ENCODE measurements at regions not wholly inside any gene's neighbourhood (a gene's known extent, or its start where the extent isn't known, plus 50 kb on each side); places are given as distances from the start of the nearest gene placed in this dataset.

DNA sequence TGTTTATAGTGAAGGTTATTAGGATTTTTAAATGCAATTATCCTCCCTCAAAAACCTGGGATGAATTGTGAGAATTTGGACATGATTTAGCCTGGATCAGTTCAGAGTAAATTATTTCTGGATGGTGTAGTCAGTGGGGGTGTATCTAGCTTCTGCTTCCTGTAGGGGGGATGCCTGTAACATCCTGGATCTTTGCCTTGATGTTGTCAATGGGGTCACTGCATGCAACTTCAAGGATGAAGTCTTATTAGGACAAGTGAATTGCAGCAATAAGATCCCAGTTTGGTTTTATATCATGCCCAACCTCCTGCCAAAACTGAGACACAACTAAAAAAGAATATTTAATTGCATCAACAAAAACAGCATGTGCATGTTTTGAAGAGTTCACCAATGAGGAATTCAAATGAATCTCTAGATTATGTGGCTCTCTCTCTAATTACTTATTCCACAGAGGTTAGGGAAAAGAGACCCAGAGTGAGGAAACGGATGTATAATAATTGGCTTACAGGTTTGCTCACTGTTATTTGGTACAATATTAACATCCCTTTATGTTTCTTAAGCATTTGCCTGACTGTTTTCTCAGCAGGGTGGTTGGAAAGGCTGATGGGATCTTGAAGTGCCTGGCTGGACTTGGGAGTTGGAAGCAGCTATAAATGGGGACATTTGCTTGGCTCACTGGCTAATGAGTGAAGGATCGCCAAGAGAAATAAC lies 159.8 kb downstream of the HS3ST3B1 start:
- Histone ChIP-seq H3K27me3 (no peaks in the 10 kb centered on the region), H3K9me3 (no peaks in the 10 kb centered on the region), H3K4me1 (no peaks in the 10 kb centered on the region), H3K4me3 (no peak overlapping the region), H3K36me3 (no peaks in the 10 kb centered on the region), H3K27ac (no peak overlapping the region)
- intact Hi-C loops (cut with DNase I; ENCODE audit: low total_unique reads) (no loop called here), in situ Hi-C loops (cut with MboI; ENCODE audit: low sequenced_read_pairs in 4 of 4) (no loop called here)
- ATAC-seq (no peak), DNase-seq (no peak)
- TF ChIP-seq CTCF (IDR thresholded peaks at IDR 0.05 in 4 of 5, conservative IDR thresholded peaks at IDR 0.05 in 1 of 5) = no peak
- TF ChIP-seq POLR2A (IDR thresholded peaks at IDR 0.05) = no peak

GRCh38 chr17:14459955-14460354 lies 159.1 kb downstream of the HS3ST3B1 start:
- H3K4me1 ChIP-seq = no peaks in the 10 kb centered on the region
- no peak for DNase-seq
- in situ Hi-C loops (cut with MboI; ENCODE audit: low sequenced_read_pairs in 4 of 4) = no loop called here
- H3K9me3 ChIP-seq = no peaks in the 10 kb centered on the region
- H3K27ac ChIP-seq = no peak overlapping the region
- TF ChIP-seq CTCF (IDR thresholded peaks at IDR 0.05 in 4 of 5, conservative IDR thresholded peaks at IDR 0.05 in 1 of 5) (no peak), POLR2A (IDR thresholded peaks at IDR 0.05) (no peak)
- no peaks in the 10 kb centered on the region for H3K36me3 ChIP-seq
- no peak for ATAC-seq
- H3K4me3 ChIP-seq = no peak overlapping the region
- intact Hi-C loops (cut with DNase I; ENCODE audit: low total_unique reads) = no loop called here
- no peaks in the 10 kb centered on the region for H3K27me3 ChIP-seq

DNA sequence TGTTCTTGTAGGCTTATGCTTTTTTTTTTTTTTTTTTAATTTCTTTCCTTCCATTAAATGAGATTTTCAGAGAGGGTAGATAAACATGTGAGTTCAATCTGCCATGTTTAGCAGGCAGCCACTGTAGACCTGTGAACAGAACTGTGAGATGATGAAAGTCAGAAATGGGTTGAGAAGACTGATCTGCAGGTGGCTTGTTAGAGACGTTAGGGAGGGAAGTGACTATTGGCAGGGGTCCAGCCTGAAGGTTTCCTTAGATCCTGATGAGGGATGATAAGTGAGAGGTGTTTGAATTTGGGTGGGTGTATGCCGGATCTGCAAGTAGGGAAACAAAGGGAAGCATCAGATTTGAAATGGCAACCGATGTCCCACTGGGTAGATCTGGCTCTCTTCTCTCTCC lies 157.8 kb downstream of the HS3ST3B1 start:
- no peak for TF ChIP-seq POLR2A (IDR thresholded peaks at IDR 0.05)
- no peak for TF ChIP-seq CTCF (IDR thresholded peaks at IDR 0.05 in 4 of 5, conservative IDR thresholded peaks at IDR 0.05 in 1 of 5)
- ATAC-seq = no peak
- in situ Hi-C loops (cut with MboI; ENCODE audit: low sequenced_read_pairs in 4 of 4) = no loop called here

DNA sequence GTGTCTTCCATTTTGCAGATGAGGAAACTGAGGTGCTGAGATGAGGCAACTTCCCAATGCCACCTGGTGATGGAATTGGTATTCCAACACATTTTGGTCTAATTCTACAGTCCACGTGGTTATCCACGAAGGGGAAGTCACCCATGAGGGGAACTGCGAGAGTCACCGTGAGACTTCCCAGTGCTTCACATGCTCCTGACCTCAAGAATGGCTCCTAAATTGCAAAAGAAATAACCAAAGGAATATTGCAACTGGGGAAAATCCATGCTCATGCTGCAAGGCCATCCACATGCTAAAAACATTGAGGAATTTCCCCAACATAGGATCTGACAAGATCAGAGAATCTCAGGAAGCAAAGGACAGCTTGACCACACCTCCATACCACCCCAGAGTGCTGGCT lies 153.9 kb downstream of the HS3ST3B1 start:
- in situ Hi-C loops (cut with MboI; ENCODE audit: low sequenced_read_pairs in 4 of 4) (no loop called here), intact Hi-C loops (cut with DNase I; ENCODE audit: low total_unique reads) (no loop called here)
- no peaks in the 10 kb centered on the region for H3K4me1 ChIP-seq
- no peaks in the 10 kb centered on the region for H3K36me3 ChIP-seq
- no peaks in the 10 kb centered on the region for H3K27me3 ChIP-seq
- no peak overlapping the region for H3K27ac ChIP-seq
- no peak overlapping the region for H3K4me3 ChIP-seq
- DNase-seq (no peak), ATAC-seq (no peak)
- H3K9me3 ChIP-seq = no peaks in the 10 kb centered on the region
- TF ChIP-seq CTCF (IDR thresholded peaks at IDR 0.05 in 4 of 5, conservative IDR thresholded peaks at IDR 0.05 in 1 of 5) (no peak), POLR2A (IDR thresholded peaks at IDR 0.05) (no peak)

More for the DNA sequence above, 157.8 kb downstream of the HS3ST3B1 start:
- H3K4me3 ChIP-seq = no peak overlapping the region
- no peaks in the 10 kb centered on the region for H3K27me3 ChIP-seq
- H3K4me1 ChIP-seq = no peaks in the 10 kb centered on the region
- H3K27ac ChIP-seq = no peak overlapping the region
- H3K36me3 ChIP-seq = no peaks in the 10 kb centered on the region
- H3K9me3 ChIP-seq = no peaks in the 10 kb centered on the region
- DNase-seq = no peak
- intact Hi-C loops (cut with DNase I; ENCODE audit: low total_unique reads) = no loop called here

DNA sequence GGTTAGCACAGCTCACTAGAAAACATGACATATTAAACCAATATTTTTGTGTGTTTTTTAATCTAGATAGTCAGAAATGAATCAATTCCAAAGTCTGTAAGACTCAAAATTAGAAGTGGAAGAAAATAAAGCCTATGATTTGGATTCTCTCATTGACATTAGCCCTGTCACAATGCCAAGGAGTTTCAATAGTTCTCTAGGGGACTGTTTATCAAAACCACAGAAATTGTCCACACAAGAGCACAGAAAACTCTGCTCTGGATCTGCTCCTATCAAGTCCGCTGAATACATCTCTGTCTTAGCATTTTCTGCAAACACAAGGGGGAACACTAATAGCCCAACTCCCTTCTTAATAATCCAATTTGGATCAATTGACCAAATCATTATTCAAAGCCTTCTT lies 152.0 kb downstream of the HS3ST3B1 start:
- Histone ChIP-seq H3K4me3 (no peak overlapping the region), H3K27ac (no peak overlapping the region), H3K4me1 (no peaks in the 10 kb centered on the region), H3K27me3 (no peaks in the 10 kb centered on the region), H3K9me3 (no peaks in the 10 kb centered on the region), H3K36me3 (no peaks in the 10 kb centered on the region)
- in situ Hi-C loops (cut with MboI; ENCODE audit: low sequenced_read_pairs in 4 of 4) (no loop called here), intact Hi-C loops (cut with DNase I; ENCODE audit: low total_unique reads) (no loop called here)
- TF ChIP-seq CTCF (IDR thresholded peaks at IDR 0.05 in 4 of 5, conservative IDR thresholded peaks at IDR 0.05 in 1 of 5) (no peak), POLR2A (IDR thresholded peaks at IDR 0.05) (no peak)
- DNase-seq (no peak), ATAC-seq (no peak)

Data from gastrocnemius medialis (tissue), 4 donors.